Psoas muscle (tissue), 7 donors: ENCODE measurements at regions not wholly inside any gene's neighbourhood (a gene's known extent, or its start where the extent isn't known, plus 50 kb on each side); places are given as distances from the start of the nearest gene placed in this dataset.
A peak's percentile ranks its signal among the peaks of the same experiment; 100 is the strongest.

Source experiments
- ATAC-seq, 4 donors: fragments of 200-7000 bp; cut with Tn5 transposase; one replicate each; pipeline ENCODE4 v1.9.1; 2020; ENCODE audit warnings: moderate library complexity in 3 of 4, mild to moderate bottlenecking in 2 of 4
- DNase-seq, 2 donors: peaks; one replicate each; pipeline ENCODE4 v3.0.0-alpha.2; 2020
- H3K27ac ChIP-seq: fragments of 200-600 bp; one replicate; pipeline ENCODE4 v1.8.0; 2022
- H3K27me3 ChIP-seq, 3 donors: fragments of 200-600 bp in 1 of 3; one replicate each; pipeline versions ENCODE4 v1.6.1 to v1.8.0; 2013 to 2022; ENCODE audit warnings: low read length in 2 of 3, mild to moderate bottlenecking in 2 of 3, moderate library complexity in 1 of 3; ENCODE audit not compliant: insufficient read depth in 3 of 3
- H3K36me3 ChIP-seq, 2 donors: fragments of 200-600 bp in 1 of 2; one replicate each; pipeline versions ENCODE4 v1.6.1 to v1.8.0; 2013 to 2022; ENCODE audit warnings: low read depth in 1 of 2, mild to moderate bottlenecking in 1 of 2, moderate library complexity in 1 of 2; ENCODE audit not compliant: insufficient read depth in 1 of 2
- H3K4me1 ChIP-seq: fragments of 200-600 bp; one replicate; pipeline ENCODE4 v1.8.0; 2022
- H3K4me3 ChIP-seq: fragments of 200-600 bp; one replicate; pipeline ENCODE4 v1.8.0; 2022; ENCODE audit warnings: mild to moderate bottlenecking
- H3K9me3 ChIP-seq: fragments of 200-600 bp; one replicate; pipeline ENCODE4 v1.8.0; 2022
- WGBS, 3 donors: extraction: QIAGEN DNeasy Blood & Tissue Kit; methylation state at CpG; one replicate each; pipeline versions ENCODE4 v1.1.6 to v1.1.7; 2013; 5-methylcytosine and 5-hydroxymethylcytosine counted together
- intact Hi-C, 2 donors: fragments of 100-400 bp; cut with DNase I; formaldehyde crosslinking; loops; one replicate each; pipeline versions ENCODE4 v1.11.0 to v1.14.2; 2022
- TF ChIP-seq, protein P1 (sequence below): fragments of 200-600 bp; IDR thresholded peaks from one replicate; pipeline ENCODE4 v1.8.0; 2022; ENCODE audit warnings: antibody characterized with exemption
- donor health status: healthy with polysubstance abuse.
- donor health status: DM: no; HTN: no; CAD: no; lungs with moderate emphysema.
- donor health status: Bipolar disorder and iron deficiency.
- donor health status: healthy.
- donor health status: DM: yes; HTN: yes; CAD: no.
- donor health status: DM: no; HTN: no; CAD: no.
- donor health status: DM: yes; HTN: yes; CAD: no.

DNA sequence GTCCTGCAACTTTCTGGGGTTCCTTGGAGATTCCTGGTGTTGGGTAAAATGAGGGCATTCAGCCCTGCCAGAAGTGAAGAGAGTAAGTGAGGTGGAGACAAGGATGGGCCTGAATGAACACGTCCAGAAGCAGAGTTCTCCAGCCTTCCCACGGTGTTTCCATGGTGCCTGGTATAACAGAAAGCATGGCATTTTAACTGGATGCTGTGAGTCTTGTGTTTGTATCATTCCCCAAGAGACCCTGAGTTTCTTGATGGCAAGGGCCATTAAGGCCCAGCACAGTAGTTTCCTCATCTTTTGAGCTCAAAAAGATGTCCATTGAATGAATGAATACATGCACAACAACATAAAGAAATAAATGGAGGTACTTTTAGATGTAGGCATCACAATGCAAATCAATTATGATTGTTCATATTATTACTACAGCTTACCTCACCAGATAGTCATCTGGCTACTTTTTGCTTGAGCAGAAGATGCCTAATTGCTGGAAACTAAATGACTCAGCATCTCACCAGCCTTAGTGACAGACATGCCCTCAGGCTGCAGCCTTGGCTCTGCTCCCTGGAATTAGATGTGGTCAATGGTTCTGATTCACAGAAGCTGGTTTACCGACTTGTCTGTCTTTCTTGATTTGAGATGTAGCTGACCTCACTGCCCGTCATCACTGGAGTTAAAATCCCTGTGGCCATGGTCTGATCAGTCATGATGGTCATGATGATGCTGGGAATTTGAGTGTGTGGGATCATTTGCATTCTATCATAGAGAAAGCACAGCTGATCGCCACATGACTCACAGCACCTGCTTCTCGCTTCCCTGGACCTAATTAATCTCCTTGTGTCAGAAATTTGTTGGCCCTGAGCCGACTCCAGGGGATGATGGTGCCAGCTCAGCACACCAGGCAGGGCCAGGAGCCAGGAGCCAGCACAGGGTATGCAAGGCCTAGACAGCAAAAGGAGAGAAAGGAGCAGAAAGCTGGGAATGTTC is 83.9 kb downstream of the CXCL12 start:
- 33 to 53% (median 40%) methylated on average over 7 of the region's 7 CpGs for WGBS, 3 donors
- intact Hi-C loops = no loop called here

DNA sequence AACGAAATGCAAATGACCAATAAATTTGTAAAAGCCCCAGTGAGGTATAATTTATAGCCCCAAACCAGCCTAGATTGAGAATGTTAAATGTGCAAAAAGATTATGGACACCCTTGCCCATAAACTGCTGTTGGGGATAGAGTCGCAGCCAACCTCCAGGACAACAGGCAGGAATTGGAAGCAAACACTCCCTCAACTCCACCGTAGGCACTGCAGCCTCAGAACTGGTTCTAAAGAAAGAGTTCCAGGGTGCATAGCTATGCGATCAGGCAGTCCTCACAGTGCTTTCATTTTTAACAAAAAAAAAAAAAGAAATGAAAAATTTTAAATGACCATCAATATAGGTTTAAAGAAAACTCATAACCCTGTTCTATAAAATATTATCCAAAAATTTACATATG is 86.2 kb downstream of the CXCL12 start:
- TF ChIP-seq, protein P1, sequence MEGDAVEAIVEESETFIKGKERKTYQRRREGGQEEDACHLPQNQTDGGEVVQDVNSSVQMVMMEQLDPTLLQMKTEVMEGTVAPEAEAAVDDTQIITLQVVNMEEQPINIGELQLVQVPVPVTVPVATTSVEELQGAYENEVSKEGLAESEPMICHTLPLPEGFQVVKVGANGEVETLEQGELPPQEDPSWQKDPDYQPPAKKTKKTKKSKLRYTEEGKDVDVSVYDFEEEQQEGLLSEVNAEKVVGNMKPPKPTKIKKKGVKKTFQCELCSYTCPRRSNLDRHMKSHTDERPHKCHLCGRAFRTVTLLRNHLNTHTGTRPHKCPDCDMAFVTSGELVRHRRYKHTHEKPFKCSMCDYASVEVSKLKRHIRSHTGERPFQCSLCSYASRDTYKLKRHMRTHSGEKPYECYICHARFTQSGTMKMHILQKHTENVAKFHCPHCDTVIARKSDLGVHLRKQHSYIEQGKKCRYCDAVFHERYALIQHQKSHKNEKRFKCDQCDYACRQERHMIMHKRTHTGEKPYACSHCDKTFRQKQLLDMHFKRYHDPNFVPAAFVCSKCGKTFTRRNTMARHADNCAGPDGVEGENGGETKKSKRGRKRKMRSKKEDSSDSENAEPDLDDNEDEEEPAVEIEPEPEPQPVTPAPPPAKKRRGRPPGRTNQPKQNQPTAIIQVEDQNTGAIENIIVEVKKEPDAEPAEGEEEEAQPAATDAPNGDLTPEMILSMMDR = no peak
- ATAC-seq (no peak), DNase-seq (no peak)
- Histone ChIP-seq H3K36me3 (no peaks in the 10 kb centered on the region), H3K4me1 (peaks cover 13% of the 10 kb centered on the region), H3K9me3 (no peaks in the 10 kb centered on the region), H3K27ac (no peak overlapping the region), H3K27me3 (peaks cover 0 to 5% (median 0%) of the 10 kb centered on the region in 3 donors), H3K4me3 (no peak overlapping the region)
- WGBS, 3 donors = 89 to 93% (median 91%) methylated on average over 4 of the region's 4 CpGs
- intact Hi-C loops = no loop called here

More for the DNA sequence above, 83.9 kb downstream of the CXCL12 start:
- Histone ChIP-seq H3K9me3 (no peaks in the 10 kb centered on the region), H3K36me3 (no peaks in the 10 kb centered on the region), H3K27ac (peak overlapping the region; percentile 56), H3K4me1 (peaks cover 15% of the 10 kb centered on the region), H3K27me3 (no peaks in the 10 kb centered on the region), H3K4me3 (no peak overlapping the region)
- peak in 1 of 2 donors; percentile 55 for DNase-seq
- peak; percentile 65 to 97 (median 94) for ATAC-seq
- TF ChIP-seq, protein P1 = no peak

DNA sequence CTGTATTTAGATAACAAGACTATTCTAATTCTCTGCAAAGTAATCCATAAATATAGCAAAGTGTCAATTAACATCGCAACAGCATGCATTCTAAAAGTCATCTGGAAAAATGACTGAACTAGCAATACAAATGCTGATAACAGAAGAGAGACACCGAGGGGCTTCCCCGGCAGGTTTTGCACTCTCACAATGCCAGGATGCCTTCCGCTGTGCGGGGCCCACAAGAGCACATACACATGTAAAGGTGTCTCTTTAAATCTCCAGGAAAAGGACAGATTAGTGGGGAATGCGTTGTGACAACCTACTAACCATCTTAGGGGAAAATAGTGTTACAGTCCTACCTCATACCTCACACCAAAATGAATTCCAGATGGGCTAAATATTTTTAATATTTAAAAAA is 86.9 kb downstream of the CXCL12 start:
- H3K4me1 ChIP-seq = peaks cover 19% of the 10 kb centered on the region
- H3K9me3 ChIP-seq = no peaks in the 10 kb centered on the region
- H3K27me3 ChIP-seq = peaks cover 0 to 5% (median 4%) of the 10 kb centered on the region in 3 donors
- no peak overlapping the region for H3K27ac ChIP-seq
- DNase-seq = no peak
- no peaks in the 10 kb centered on the region for H3K36me3 ChIP-seq
- TF ChIP-seq, protein P1 = no peak
- intact Hi-C loops = no loop called here
- no peak for ATAC-seq
- 95 to 97% (median 95%) methylated on average over 6 of the region's 6 CpGs for WGBS, 3 donors
- H3K4me3 ChIP-seq = no peak overlapping the region

DNA sequence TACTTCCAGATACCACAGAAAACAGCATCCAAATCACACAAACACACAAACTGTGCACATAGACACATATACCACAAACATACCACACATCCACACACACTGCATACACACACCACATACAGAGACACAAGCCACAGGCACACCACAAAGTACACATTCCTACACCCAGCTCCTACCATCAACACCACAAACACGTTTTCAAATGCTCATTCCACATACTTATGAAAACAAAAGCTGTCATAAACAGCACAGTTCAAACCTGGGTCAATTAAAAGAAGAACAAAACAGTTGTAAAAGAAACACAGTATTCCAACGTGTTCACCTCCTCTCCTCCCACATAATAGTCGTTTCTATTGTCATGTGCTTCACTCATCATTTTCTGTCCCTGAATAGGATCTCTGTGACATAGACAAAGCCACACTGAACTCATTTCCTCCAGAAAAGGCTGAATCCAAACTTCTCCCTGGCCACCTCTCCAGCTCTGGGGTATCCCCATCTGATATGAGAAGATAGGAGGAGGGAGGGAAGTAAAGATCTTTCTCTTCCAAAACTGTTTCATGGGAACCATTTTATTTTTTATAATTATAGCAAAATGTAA is 89.2 kb downstream of the CXCL12 start:
- 34 to 57% (median 39%) methylated on average over 3 of the region's 3 CpGs for WGBS, 3 donors
- Histone ChIP-seq H3K27me3 (peaks cover 0 to 5% (median 4%) of the 10 kb centered on the region in 3 donors), H3K4me3 (no peak overlapping the region), H3K4me1 (peaks cover 10% of the 10 kb centered on the region), H3K9me3 (no peaks in the 10 kb centered on the region), H3K27ac (no peak overlapping the region), H3K36me3 (no peaks in the 10 kb centered on the region)
- ATAC-seq (no peak), DNase-seq (no peak)
- TF ChIP-seq, protein P1 = no peak
- intact Hi-C loops = no loop called here
